ENCODE measurements at regions not wholly inside any gene's neighbourhood (a gene's known extent, or its start where the extent isn't known, plus 50 kb on each side); places are given as distances from the start of the nearest gene placed in this dataset.

GRCh38 chr3:148227534-148227933 is 470.2 kb upstream of the AGTR1 start:
- no peak overlapping the region for H3K9ac ChIP-seq (ENCODE audit: low read length)
- H3K9me2 ChIP-seq (replicated peaks; ENCODE audit: insufficient read depth, low read length): no peaks in the 10 kb centered on the region
- H3K27ac ChIP-seq (ENCODE audit: low read length): no peak overlapping the region
- H3K9me3 ChIP-seq (ENCODE audit: low read length): no peaks in the 10 kb centered on the region
- H3K79me2 ChIP-seq (ENCODE audit: low read length): no peaks in the 10 kb centered on the region
- H3K4me3 ChIP-seq (ENCODE audit: low read length): no peak overlapping the region
- H3K4me1 ChIP-seq (ENCODE audit: low read length): no peaks in the 10 kb centered on the region
- no peak overlapping the region for H2AFZ ChIP-seq (ENCODE audit: low read length)
- no peak overlapping the region for H3K4me2 ChIP-seq (ENCODE audit: low read depth, low read length, poor library complexity, severe bottlenecking)
- no peaks in the 10 kb centered on the region for H3K27me3 ChIP-seq (ENCODE audit: low read length)
- H4K20me1 ChIP-seq (ENCODE audit: insufficient read depth, low read depth, low read length): no peaks in the 10 kb centered on the region
- DNase-seq: no peak
- H3K36me3 ChIP-seq (ENCODE audit: insufficient read depth, low read length): no peaks in the 10 kb centered on the region

- no peaks in the 10 kb centered on the region for H3K9me2 ChIP-seq (replicated peaks; ENCODE audit: insufficient read depth, low read length)
- no peaks in the 10 kb centered on the region for H3K27me3 ChIP-seq (ENCODE audit: low read length)
- H2AFZ ChIP-seq (ENCODE audit: low read length): no peak overlapping the region
- H3K9ac ChIP-seq (ENCODE audit: low read length): no peak overlapping the region
- H3K4me3 ChIP-seq (ENCODE audit: low read length): no peak overlapping the region
- H3K79me2 ChIP-seq (ENCODE audit: low read length): no peaks in the 10 kb centered on the region
- no peaks in the 10 kb centered on the region for H4K20me1 ChIP-seq (ENCODE audit: insufficient read depth, low read depth, low read length)
- DNase-seq: no peak
- H3K9me3 ChIP-seq (ENCODE audit: low read length): no peaks in the 10 kb centered on the region
- H3K4me2 ChIP-seq (ENCODE audit: low read depth, low read length, poor library complexity, severe bottlenecking): no peak overlapping the region
- H3K36me3 ChIP-seq (ENCODE audit: insufficient read depth, low read length): no peaks in the 10 kb centered on the region
- H3K27ac ChIP-seq (ENCODE audit: low read length): no peak overlapping the region
- no peaks in the 10 kb centered on the region for H3K4me1 ChIP-seq (ENCODE audit: low read length)
Measured at GRCh38 chr3:148229107-148229506, 468.6 kb upstream of the AGTR1 start.

DNA sequence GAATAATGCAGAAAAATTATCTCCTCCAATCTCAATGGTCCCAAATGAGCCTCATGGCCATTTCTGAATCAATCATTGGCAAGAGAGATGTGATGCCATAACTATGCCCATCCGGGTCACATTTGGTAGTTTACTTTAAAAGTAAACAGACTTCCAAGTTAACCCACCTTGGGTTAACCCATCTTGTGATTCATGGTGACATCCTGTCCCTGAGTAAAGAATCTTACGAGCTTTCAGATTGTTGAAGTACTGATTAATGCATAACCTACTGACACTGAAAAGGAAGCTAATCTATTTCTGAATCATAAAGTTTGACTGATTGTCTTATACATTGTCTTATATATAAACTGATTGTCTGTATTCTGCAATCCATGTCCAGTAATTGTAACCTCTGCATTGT is 467.2 kb upstream of the AGTR1 start:
- Histone ChIP-seq H3K27me3 (ENCODE audit: low read length) (no peaks in the 10 kb centered on the region), H3K4me1 (ENCODE audit: low read length) (no peaks in the 10 kb centered on the region), H3K27ac (ENCODE audit: low read length) (no peak overlapping the region), H3K9me3 (ENCODE audit: low read length) (no peaks in the 10 kb centered on the region), H2AFZ (ENCODE audit: low read length) (no peak overlapping the region), H3K79me2 (ENCODE audit: low read length) (no peaks in the 10 kb centered on the region), H3K4me3 (ENCODE audit: low read length) (no peak overlapping the region), H4K20me1 (ENCODE audit: insufficient read depth, low read depth, low read length) (no peaks in the 10 kb centered on the region), H3K36me3 (ENCODE audit: insufficient read depth, low read length) (no peaks in the 10 kb centered on the region), H3K4me2 (ENCODE audit: low read depth, low read length, poor library complexity, severe bottlenecking) (no peak overlapping the region), H3K9ac (ENCODE audit: low read length) (no peak overlapping the region), H3K9me2 (replicated peaks; ENCODE audit: insufficient read depth, low read length) (no peaks in the 10 kb centered on the region)
- DNase-seq: no peak

- no peak overlapping the region for H3K4me3 ChIP-seq (ENCODE audit: low read length)
- H3K27me3 ChIP-seq (ENCODE audit: low read length): no peaks in the 10 kb centered on the region
- no peak for DNase-seq
- no peak overlapping the region for H3K9ac ChIP-seq (ENCODE audit: low read length)
- H3K36me3 ChIP-seq (ENCODE audit: insufficient read depth, low read length): no peaks in the 10 kb centered on the region
- no peak overlapping the region for H3K27ac ChIP-seq (ENCODE audit: low read length)
- H3K9me3 ChIP-seq (ENCODE audit: low read length): no peaks in the 10 kb centered on the region
- no peaks in the 10 kb centered on the region for H3K9me2 ChIP-seq (replicated peaks; ENCODE audit: insufficient read depth, low read length)
- H3K4me2 ChIP-seq (ENCODE audit: low read depth, low read length, poor library complexity, severe bottlenecking): no peak overlapping the region
- no peak overlapping the region for H2AFZ ChIP-seq (ENCODE audit: low read length)
- no peaks in the 10 kb centered on the region for H3K4me1 ChIP-seq (ENCODE audit: low read length)
- no peaks in the 10 kb centered on the region for H4K20me1 ChIP-seq (ENCODE audit: insufficient read depth, low read depth, low read length)
- no peaks in the 10 kb centered on the region for H3K79me2 ChIP-seq (ENCODE audit: low read length)
Measured at GRCh38 chr3:148232389-148232788, 465.3 kb upstream of the AGTR1 start.

- H3K27me3 ChIP-seq (ENCODE audit: low read length): no peaks in the 10 kb centered on the region
Measured at GRCh38 chr3:148233403-148233802, 464.3 kb upstream of the AGTR1 start.

GRCh38 chr3:148234536-148234935 is 463.2 kb upstream of the AGTR1 start:
- DNase-seq: no peak
- Histone ChIP-seq H3K9ac (ENCODE audit: low read length) (no peak overlapping the region), H3K27ac (ENCODE audit: low read length) (no peak overlapping the region), H2AFZ (ENCODE audit: low read length) (no peak overlapping the region), H3K36me3 (ENCODE audit: insufficient read depth, low read length) (no peaks in the 10 kb centered on the region), H3K4me2 (ENCODE audit: low read depth, low read length, poor library complexity, severe bottlenecking) (no peak overlapping the region), H3K9me2 (replicated peaks; ENCODE audit: insufficient read depth, low read length) (no peaks in the 10 kb centered on the region), H3K4me1 (ENCODE audit: low read length) (no peaks in the 10 kb centered on the region), H3K27me3 (ENCODE audit: low read length) (no peaks in the 10 kb centered on the region), H3K79me2 (ENCODE audit: low read length) (no peaks in the 10 kb centered on the region), H3K4me3 (ENCODE audit: low read length) (no peak overlapping the region), H4K20me1 (ENCODE audit: insufficient read depth, low read depth, low read length) (no peaks in the 10 kb centered on the region), H3K9me3 (ENCODE audit: low read length) (no peaks in the 10 kb centered on the region)

More at GRCh38 chr3:148233403-148233802, 464.3 kb upstream of the AGTR1 start:
- no peaks in the 10 kb centered on the region for H3K9me3 ChIP-seq (ENCODE audit: low read length)
- no peaks in the 10 kb centered on the region for H3K9me2 ChIP-seq (replicated peaks; ENCODE audit: insufficient read depth, low read length)
- no peaks in the 10 kb centered on the region for H3K36me3 ChIP-seq (ENCODE audit: insufficient read depth, low read length)
- no peak overlapping the region for H3K9ac ChIP-seq (ENCODE audit: low read length)
- no peaks in the 10 kb centered on the region for H4K20me1 ChIP-seq (ENCODE audit: insufficient read depth, low read depth, low read length)
- no peak overlapping the region for H2AFZ ChIP-seq (ENCODE audit: low read length)
- H3K27ac ChIP-seq (ENCODE audit: low read length): no peak overlapping the region
- H3K4me1 ChIP-seq (ENCODE audit: low read length): no peaks in the 10 kb centered on the region
- no peak overlapping the region for H3K4me3 ChIP-seq (ENCODE audit: low read length)
- no peak overlapping the region for H3K4me2 ChIP-seq (ENCODE audit: low read depth, low read length, poor library complexity, severe bottlenecking)
- no peak for DNase-seq
- H3K79me2 ChIP-seq (ENCODE audit: low read length): no peaks in the 10 kb centered on the region

DNA sequence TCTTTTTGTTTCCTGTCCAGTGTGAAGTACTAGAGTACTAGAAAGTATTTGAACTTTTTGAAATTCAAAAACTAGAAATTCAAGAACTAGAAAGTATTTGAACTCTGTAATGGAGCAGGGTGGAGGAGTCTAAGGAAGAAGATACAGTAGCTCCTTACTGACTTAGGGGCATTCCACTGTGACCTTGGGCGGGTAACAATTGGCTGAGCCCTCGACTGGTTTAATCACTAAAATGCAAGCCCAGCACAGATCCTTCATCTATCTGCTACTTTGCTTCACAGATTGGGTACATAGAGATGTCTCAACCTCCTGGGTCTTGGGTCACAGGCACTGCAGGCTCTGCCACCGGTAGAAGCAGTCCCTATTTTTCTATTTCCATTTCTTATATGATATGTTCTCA is 462.1 kb upstream of the AGTR1 start:
- no peak overlapping the region for H3K4me2 ChIP-seq (ENCODE audit: low read depth, low read length, poor library complexity, severe bottlenecking)
- H3K36me3 ChIP-seq (ENCODE audit: insufficient read depth, low read length): no peaks in the 10 kb centered on the region
- no peaks in the 10 kb centered on the region for H4K20me1 ChIP-seq (ENCODE audit: insufficient read depth, low read depth, low read length)
- H3K9me2 ChIP-seq (replicated peaks; ENCODE audit: insufficient read depth, low read length): no peaks in the 10 kb centered on the region
- H3K79me2 ChIP-seq (ENCODE audit: low read length): no peaks in the 10 kb centered on the region
- DNase-seq: no peak
- no peaks in the 10 kb centered on the region for H3K27me3 ChIP-seq (ENCODE audit: low read length)
- H3K4me1 ChIP-seq (ENCODE audit: low read length): no peaks in the 10 kb centered on the region
- H3K9ac ChIP-seq (ENCODE audit: low read length): no peak overlapping the region
- H3K27ac ChIP-seq (ENCODE audit: low read length): no peak overlapping the region
- H2AFZ ChIP-seq (ENCODE audit: low read length): no peak overlapping the region
- no peak overlapping the region for H3K4me3 ChIP-seq (ENCODE audit: low read length)
- H3K9me3 ChIP-seq (ENCODE audit: low read length): no peaks in the 10 kb centered on the region

DNA sequence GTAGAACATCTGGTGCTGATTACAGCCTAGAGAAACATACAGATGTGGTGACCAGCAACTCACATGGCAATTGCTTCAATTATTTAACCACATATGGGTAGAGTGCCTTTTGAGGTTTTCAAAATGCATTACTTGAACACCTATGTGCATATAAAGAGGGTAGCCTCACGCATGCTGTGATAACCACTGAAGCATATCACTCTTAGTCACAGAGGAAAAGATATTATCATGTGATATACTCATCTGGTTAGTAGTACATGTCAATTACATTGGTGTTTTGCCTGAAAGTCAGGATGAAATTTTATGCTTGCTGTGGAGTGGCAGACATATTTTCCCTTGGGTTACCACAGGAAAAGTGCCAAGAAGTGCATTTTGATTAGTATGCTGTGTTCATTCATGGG is 459.3 kb upstream of the AGTR1 start:
- H4K20me1 ChIP-seq (ENCODE audit: insufficient read depth, low read depth, low read length): no peaks in the 10 kb centered on the region
- H3K4me2 ChIP-seq (ENCODE audit: low read depth, low read length, poor library complexity, severe bottlenecking): no peak overlapping the region
- H3K79me2 ChIP-seq (ENCODE audit: low read length): no peaks in the 10 kb centered on the region
- no peaks in the 10 kb centered on the region for H3K36me3 ChIP-seq (ENCODE audit: insufficient read depth, low read length)
- H3K27me3 ChIP-seq (ENCODE audit: low read length): no peaks in the 10 kb centered on the region
- no peaks in the 10 kb centered on the region for H3K4me1 ChIP-seq (ENCODE audit: low read length)
- no peak overlapping the region for H3K4me3 ChIP-seq (ENCODE audit: low read length)
- H3K27ac ChIP-seq (ENCODE audit: low read length): no peak overlapping the region
- no peaks in the 10 kb centered on the region for H3K9me3 ChIP-seq (ENCODE audit: low read length)
- H3K9ac ChIP-seq (ENCODE audit: low read length): no peak overlapping the region
- no peak for DNase-seq
- no peak overlapping the region for H2AFZ ChIP-seq (ENCODE audit: low read length)
- no peaks in the 10 kb centered on the region for H3K9me2 ChIP-seq (replicated peaks; ENCODE audit: insufficient read depth, low read length)

- H3K4me2 ChIP-seq (ENCODE audit: low read depth, low read length, poor library complexity, severe bottlenecking): no peak overlapping the region
- no peak for DNase-seq
- H4K20me1 ChIP-seq (ENCODE audit: insufficient read depth, low read depth, low read length): no peaks in the 10 kb centered on the region
- H3K9me3 ChIP-seq (ENCODE audit: low read length): no peaks in the 10 kb centered on the region
- no peak overlapping the region for H3K27ac ChIP-seq (ENCODE audit: low read length)
- H3K9me2 ChIP-seq (replicated peaks; ENCODE audit: insufficient read depth, low read length): no peaks in the 10 kb centered on the region
- H3K36me3 ChIP-seq (ENCODE audit: insufficient read depth, low read length): no peaks in the 10 kb centered on the region
- H3K79me2 ChIP-seq (ENCODE audit: low read length): no peaks in the 10 kb centered on the region
- no peaks in the 10 kb centered on the region for H3K27me3 ChIP-seq (ENCODE audit: low read length)
- H3K4me3 ChIP-seq (ENCODE audit: low read length): no peak overlapping the region
- H3K9ac ChIP-seq (ENCODE audit: low read length): no peak overlapping the region
- H2AFZ ChIP-seq (ENCODE audit: low read length): no peak overlapping the region
- no peaks in the 10 kb centered on the region for H3K4me1 ChIP-seq (ENCODE audit: low read length)
Measured at GRCh38 chr3:148240351-148240750, 457.4 kb upstream of the AGTR1 start.

All from Karpas-422 (cell line).